ENCODE measurements at regions not wholly inside any gene's neighbourhood (a gene's known extent, or its start where the extent isn't known, plus 50 kb on each side); places are given as distances from the start of the nearest gene placed in this dataset.

DNA sequence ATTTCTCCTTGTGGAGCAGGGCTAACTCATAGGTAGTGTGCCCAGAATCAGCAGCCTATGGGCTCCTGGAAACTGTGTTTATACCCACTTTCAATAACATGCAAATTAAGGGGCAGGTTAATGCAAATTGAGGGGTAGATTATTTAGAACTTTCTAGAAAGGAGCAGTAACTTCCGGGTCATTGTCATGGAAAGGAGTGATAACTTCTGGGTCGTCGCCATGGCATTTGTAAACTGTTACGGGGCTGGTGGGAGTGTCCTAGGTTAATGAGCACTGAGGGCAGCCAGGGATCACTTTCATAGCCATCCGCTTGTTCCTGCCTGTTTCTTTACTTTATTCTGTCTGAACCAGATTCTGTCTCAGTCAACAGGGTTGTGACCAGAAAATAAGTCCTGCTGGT is 143.3 kb upstream of the RFLNA start:
- Mint-ChIP-seq H3K36me3 (peaks cover 27% of the 10 kb centered on the region), H3K9me3 (peaks cover 16% of the 10 kb centered on the region), H3K4me1 (peaks cover 53% of the 10 kb centered on the region), H3K27me3 (ENCODE audit: low read depth) (no peaks in the 10 kb centered on the region), H3K4me3 (no peak overlapping the region), H3K27ac (no peak overlapping the region)
- no peak for DNase-seq (ENCODE audit: low spot score in 2 of 2, unreplicated experiment in 2 of 2)
- TF ChIP-seq, protein P1, sequence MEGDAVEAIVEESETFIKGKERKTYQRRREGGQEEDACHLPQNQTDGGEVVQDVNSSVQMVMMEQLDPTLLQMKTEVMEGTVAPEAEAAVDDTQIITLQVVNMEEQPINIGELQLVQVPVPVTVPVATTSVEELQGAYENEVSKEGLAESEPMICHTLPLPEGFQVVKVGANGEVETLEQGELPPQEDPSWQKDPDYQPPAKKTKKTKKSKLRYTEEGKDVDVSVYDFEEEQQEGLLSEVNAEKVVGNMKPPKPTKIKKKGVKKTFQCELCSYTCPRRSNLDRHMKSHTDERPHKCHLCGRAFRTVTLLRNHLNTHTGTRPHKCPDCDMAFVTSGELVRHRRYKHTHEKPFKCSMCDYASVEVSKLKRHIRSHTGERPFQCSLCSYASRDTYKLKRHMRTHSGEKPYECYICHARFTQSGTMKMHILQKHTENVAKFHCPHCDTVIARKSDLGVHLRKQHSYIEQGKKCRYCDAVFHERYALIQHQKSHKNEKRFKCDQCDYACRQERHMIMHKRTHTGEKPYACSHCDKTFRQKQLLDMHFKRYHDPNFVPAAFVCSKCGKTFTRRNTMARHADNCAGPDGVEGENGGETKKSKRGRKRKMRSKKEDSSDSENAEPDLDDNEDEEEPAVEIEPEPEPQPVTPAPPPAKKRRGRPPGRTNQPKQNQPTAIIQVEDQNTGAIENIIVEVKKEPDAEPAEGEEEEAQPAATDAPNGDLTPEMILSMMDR (IDR thresholded peaks at IDR 0.05; ENCODE audit: unreplicated experiment): no peak

DNA sequence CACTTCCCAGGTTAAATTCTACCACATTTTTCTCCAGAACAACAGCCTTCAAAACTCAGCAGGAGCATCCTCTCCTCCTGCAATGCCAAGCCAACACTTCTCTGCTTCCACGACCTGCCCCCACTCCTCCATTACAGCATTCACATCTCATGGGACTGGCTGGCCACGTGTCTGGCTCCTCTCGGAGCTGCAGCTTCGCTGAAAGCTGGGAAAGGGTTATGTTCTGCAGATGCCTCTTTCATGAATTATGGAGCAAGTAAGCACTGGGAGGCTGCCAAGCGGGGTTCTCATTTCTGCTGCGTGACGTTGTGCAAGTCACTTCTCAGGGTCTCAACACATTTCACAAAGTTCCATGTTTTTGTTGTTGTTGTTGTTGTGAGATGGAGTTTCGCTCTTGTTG is 142.2 kb upstream of the RFLNA start:
- Mint-ChIP-seq H3K9me3 (peaks cover 16% of the 10 kb centered on the region), H3K27ac (peak overlapping the region; percentile 68), H3K36me3 (peaks cover 27% of the 10 kb centered on the region), H3K4me1 (peaks cover 55% of the 10 kb centered on the region), H3K27me3 (ENCODE audit: low read depth) (no peaks in the 10 kb centered on the region), H3K4me3 (no peak overlapping the region)
- TF ChIP-seq, protein P1 (IDR thresholded peaks at IDR 0.05; ENCODE audit: unreplicated experiment): no peak
- DNase-seq (ENCODE audit: low spot score in 2 of 2, unreplicated experiment in 2 of 2): no peak

DNA sequence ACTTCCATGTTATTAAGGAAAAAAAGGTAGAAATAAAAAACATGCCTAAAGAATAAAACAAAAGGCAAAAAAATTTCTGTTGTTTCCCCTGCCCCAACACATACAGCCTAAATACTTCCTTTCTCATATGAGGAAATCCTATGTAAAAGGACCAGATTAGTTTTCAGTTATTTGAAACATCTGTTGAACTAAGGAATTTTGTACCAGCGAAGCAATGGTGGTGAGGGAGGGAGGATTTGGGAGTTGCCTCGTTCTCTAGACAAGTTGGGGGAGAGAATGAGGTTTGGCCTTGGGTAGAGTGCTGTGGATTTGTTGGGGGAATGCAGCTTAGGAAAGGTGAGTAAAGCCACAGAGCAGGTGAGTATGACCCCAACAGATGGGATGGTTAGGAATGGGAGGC is 141.5 kb upstream of the RFLNA start:
- DNase-seq (ENCODE audit: low spot score in 2 of 2, unreplicated experiment in 2 of 2): no peak
- peak overlapping the region; percentile 59 for H3K27ac Mint-ChIP-seq
- H3K9me3 Mint-ChIP-seq: peaks cover 16% of the 10 kb centered on the region

DNA sequence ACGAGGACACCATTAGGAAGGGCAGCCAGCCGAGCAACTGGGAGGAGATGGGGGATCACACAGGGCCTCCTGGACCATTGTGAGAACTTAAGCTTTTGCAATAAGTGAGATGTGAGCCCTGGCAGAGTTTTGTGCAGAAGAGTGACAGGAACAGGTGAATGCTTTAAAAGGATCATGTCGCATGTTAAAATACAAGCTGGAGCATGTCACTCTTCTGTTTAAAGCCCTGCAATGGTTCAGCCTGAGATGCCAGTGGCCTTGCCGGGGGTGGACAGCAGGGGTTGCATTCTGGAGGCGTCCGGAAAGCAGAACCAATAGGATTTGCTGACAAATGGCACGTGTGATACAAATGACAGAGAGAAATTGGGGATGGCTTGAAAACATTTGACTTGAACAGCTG is 137.5 kb upstream of the RFLNA start:
- H3K4me3 Mint-ChIP-seq: no peak overlapping the region

More for the DNA sequence above, 141.5 kb upstream of the RFLNA start:
- Mint-ChIP-seq H3K36me3 (peaks cover 29% of the 10 kb centered on the region), H3K4me1 (peaks cover 56% of the 10 kb centered on the region), H3K4me3 (no peak overlapping the region), H3K27me3 (ENCODE audit: low read depth) (no peaks in the 10 kb centered on the region)
- TF ChIP-seq, protein P1 (IDR thresholded peaks at IDR 0.05; ENCODE audit: unreplicated experiment): no peak

DNA sequence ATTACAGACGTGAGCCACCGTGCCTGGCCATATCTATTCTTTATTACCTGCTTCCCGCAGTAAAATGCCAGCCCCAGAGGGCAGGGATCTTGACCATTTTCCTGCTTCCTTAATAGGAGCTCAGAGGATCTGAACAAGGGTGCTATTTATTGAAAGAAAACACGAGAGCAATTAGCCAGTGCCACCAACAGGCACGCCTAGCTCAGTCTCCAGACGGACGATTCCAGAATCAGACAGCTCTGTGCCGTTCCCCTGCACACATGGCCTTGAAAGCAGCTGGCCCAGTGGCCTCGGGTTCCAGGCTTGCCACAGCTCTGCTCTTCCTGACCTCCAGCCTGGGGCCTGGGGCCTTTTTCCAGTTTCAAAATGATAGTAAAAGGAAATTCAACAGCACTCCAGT is 135.2 kb upstream of the RFLNA start:
- peaks cover 13% of the 10 kb centered on the region for H3K9me3 Mint-ChIP-seq
- no peak for DNase-seq (ENCODE audit: low spot score in 2 of 2, unreplicated experiment in 2 of 2)
- peaks cover 35% of the 10 kb centered on the region for H3K4me1 Mint-ChIP-seq
- H3K36me3 Mint-ChIP-seq: peaks cover 28% of the 10 kb centered on the region
- peak overlapping the region; percentile 89 for H3K27ac Mint-ChIP-seq
- H3K4me3 Mint-ChIP-seq: no peak overlapping the region
- no peaks in the 10 kb centered on the region for H3K27me3 Mint-ChIP-seq (ENCODE audit: low read depth)
- TF ChIP-seq, protein P1 (IDR thresholded peaks at IDR 0.05; ENCODE audit: unreplicated experiment): no peak

More for the DNA sequence above, 137.5 kb upstream of the RFLNA start:
- Mint-ChIP-seq H3K27ac (peak overlapping the region; percentile 17), H3K27me3 (ENCODE audit: low read depth) (no peaks in the 10 kb centered on the region), H3K36me3 (peaks cover 15% of the 10 kb centered on the region), H3K4me1 (peaks cover 43% of the 10 kb centered on the region), H3K9me3 (peaks cover 8% of the 10 kb centered on the region)
- TF ChIP-seq, protein P1 (IDR thresholded peaks at IDR 0.05; ENCODE audit: unreplicated experiment): no peak
- no peak for DNase-seq (ENCODE audit: low spot score in 2 of 2, unreplicated experiment in 2 of 2)

Data from mesothelial cell of epicardium (in vitro differentiated cells).